Smooth muscle cell (in vitro differentiated cells): ENCODE measurements at regions not wholly inside any gene's neighbourhood (a gene's known extent, or its start where the extent isn't known, plus 50 kb on each side); places are given as distances from the start of the nearest gene placed in this dataset.

Source experiments
- DNase-seq: peaks from one replicate; lab custom pipeline; 2025; ENCODE audit not compliant: unreplicated experiment; lab: John Stamatoyannopoulos, UW
- H2AFZ ChIP-seq: fragments of 200-600 bp; sonication (generic); 2 replicates; pipeline ENCODE4 v1.6.0; 2016; ENCODE audit warnings: antibody characterized with exemption, low read depth, mild to moderate bottlenecking
- H3F3A ChIP-seq: fragments of 200-600 bp; sonication (generic); 2 replicates; pipeline ENCODE4 v1.6.0; 2017; ENCODE audit warnings: antibody characterized with exemption, low read depth
- H3K27ac ChIP-seq: fragments of 200-600 bp; sonication (generic); 2 replicates; pipeline ENCODE4 v1.5.1; 2016; ENCODE audit warnings: low read depth, mild to moderate bottlenecking
- H3K27me3 ChIP-seq: fragments of 200-600 bp; sonication (generic); 2 replicates; pipeline ENCODE4 v1.6.1; 2016; ENCODE audit warnings: low read depth, mild to moderate bottlenecking
- H3K36me3 ChIP-seq: fragments of 200-600 bp; sonication (generic); 2 replicates; pipeline ENCODE4 v1.5.1; 2016; ENCODE audit warnings: low read depth
- H3K4me1 ChIP-seq: fragments of 200-600 bp; sonication (generic); 2 replicates; pipeline ENCODE4 v1.5.1; 2016; ENCODE audit warnings: low read depth
- H3K4me2 ChIP-seq: fragments of 200-600 bp; sonication (generic); 2 replicates; pipeline ENCODE4 v1.6.0; 2016; ENCODE audit warnings: mild to moderate bottlenecking
- H3K4me3 ChIP-seq: fragments of 200-600 bp; sonication (generic); 2 replicates; pipeline ENCODE4 v1.5.1; 2016; ENCODE audit warnings: mild to moderate bottlenecking
- H3K79me2 ChIP-seq: fragments of 200-600 bp; sonication (generic); 2 replicates; pipeline ENCODE4 v1.6.0; 2016; ENCODE audit warnings: low read depth, mild to moderate bottlenecking
- H3K9ac ChIP-seq: fragments of 200-600 bp; sonication (generic); 2 replicates; pipeline ENCODE4 v1.6.0; 2016; ENCODE audit warnings: low read depth
- H3K9me3 ChIP-seq: fragments of 200-600 bp; sonication (generic); replicated peaks from 2 replicates; pipeline ENCODE4 v1.5.1; 2016; ENCODE audit warnings: low read depth
- H4K20me1 ChIP-seq: fragments of 200-600 bp; sonication (generic); 2 replicates; pipeline ENCODE4 v1.6.0; 2016; ENCODE audit warnings: low read depth
- WGBS: methylation state at CpG from one replicate; pipeline ENCODE4 v1.1.7; 2016; ENCODE audit warnings: low lambda C conversion rate; 5-methylcytosine and 5-hydroxymethylcytosine counted together
- TF ChIP-seq, protein P1 (sequence below): fragments of 200-600 bp; sonication (generic); IDR thresholded peaks from 2 replicates; pipeline ENCODE4 v1.5.1; 2017; ENCODE audit warnings: borderline replicate concordance, mild to moderate bottlenecking, antibody characterized with exemption; ENCODE audit not compliant: insufficient read depth, poor library complexity, severe bottlenecking

DNA sequence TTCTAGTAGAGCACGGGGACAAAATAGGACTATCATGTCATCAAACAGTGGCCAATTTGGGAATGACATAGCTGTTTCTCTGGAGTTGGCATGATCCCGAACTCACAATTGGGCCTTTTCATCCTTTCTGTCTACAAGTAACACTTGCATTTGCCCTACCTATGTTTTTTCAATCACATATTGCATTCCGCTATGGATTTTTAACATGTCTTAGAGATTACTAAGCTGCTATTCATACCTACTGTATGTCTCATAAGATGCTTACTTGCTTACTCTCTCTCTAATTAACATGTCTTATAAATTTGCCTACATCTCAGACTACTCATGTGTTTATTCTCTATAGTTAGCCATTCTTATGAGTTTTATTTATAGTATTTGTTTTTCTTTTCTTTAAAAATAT, 341.2 kb upstream of the CTNND2 start:
- Histone ChIP-seq H3K4me1 (no peaks in the 10 kb centered on the region), H3K79me2 (no peaks in the 10 kb centered on the region), H3K27ac (no peak overlapping the region), H3K9ac (no peak overlapping the region), H2AFZ (no peak overlapping the region), H4K20me1 (no peaks in the 10 kb centered on the region), H3K9me3 (no peaks in the 10 kb centered on the region), H3K36me3 (no peaks in the 10 kb centered on the region), H3K27me3 (no peaks in the 10 kb centered on the region), H3K4me3 (no peak overlapping the region), H3F3A (no peaks in the 10 kb centered on the region), H3K4me2 (no peak overlapping the region)
- TF ChIP-seq, protein P1, sequence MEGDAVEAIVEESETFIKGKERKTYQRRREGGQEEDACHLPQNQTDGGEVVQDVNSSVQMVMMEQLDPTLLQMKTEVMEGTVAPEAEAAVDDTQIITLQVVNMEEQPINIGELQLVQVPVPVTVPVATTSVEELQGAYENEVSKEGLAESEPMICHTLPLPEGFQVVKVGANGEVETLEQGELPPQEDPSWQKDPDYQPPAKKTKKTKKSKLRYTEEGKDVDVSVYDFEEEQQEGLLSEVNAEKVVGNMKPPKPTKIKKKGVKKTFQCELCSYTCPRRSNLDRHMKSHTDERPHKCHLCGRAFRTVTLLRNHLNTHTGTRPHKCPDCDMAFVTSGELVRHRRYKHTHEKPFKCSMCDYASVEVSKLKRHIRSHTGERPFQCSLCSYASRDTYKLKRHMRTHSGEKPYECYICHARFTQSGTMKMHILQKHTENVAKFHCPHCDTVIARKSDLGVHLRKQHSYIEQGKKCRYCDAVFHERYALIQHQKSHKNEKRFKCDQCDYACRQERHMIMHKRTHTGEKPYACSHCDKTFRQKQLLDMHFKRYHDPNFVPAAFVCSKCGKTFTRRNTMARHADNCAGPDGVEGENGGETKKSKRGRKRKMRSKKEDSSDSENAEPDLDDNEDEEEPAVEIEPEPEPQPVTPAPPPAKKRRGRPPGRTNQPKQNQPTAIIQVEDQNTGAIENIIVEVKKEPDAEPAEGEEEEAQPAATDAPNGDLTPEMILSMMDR, result no peak
- no peak for DNase-seq
- WGBS, result 99% methylated on average over 3 of the region's 3 CpGs

GRCh38 chr5:12242950-12243888, 339.0 kb upstream of the CTNND2 start:
- 79% methylated on average over 9 of the region's 9 CpGs for WGBS
- Histone ChIP-seq H4K20me1 (no peaks in the 10 kb centered on the region), H3K27ac (peak overlapping the region; percentile 26), H3K79me2 (no peaks in the 10 kb centered on the region), H2AFZ (no peak overlapping the region), H3K9me3 (no peaks in the 10 kb centered on the region), H3K9ac (no peak overlapping the region), H3K4me2 (no peak overlapping the region), H3K4me1 (peaks cover 2% of the 10 kb centered on the region), H3F3A (no peaks in the 10 kb centered on the region), H3K27me3 (no peaks in the 10 kb centered on the region), H3K4me3 (no peak overlapping the region), H3K36me3 (no peaks in the 10 kb centered on the region)
- DNase-seq, result no peak
- TF ChIP-seq, protein P1, result no peak

- peaks cover 13% of the 10 kb centered on the region for H3K4me1 ChIP-seq
- no peak overlapping the region for H3K27ac ChIP-seq
- H3K36me3 ChIP-seq, result no peaks in the 10 kb centered on the region
- H3K27me3 ChIP-seq, result no peaks in the 10 kb centered on the region
- no peak overlapping the region for H3K9ac ChIP-seq
- TF ChIP-seq, protein P1, result no peak
- no peaks in the 10 kb centered on the region for H3K79me2 ChIP-seq
- H2AFZ ChIP-seq, result no peak overlapping the region
- H3F3A ChIP-seq, result no peaks in the 10 kb centered on the region
- H3K4me3 ChIP-seq, result no peak overlapping the region
- H3K4me2 ChIP-seq, result no peak overlapping the region
- WGBS, result 22% methylated on average over 6 of the region's 6 CpGs
- peaks cover 3% of the 10 kb centered on the region for H3K9me3 ChIP-seq
- DNase-seq, result no peak
- no peaks in the 10 kb centered on the region for H4K20me1 ChIP-seq
Measured at GRCh38 chr5:12237837-12238575, 333.8 kb upstream of the CTNND2 start.
